Globus pallidus (tissue), 1 donor: ENCODE measurements at regions not wholly inside any gene's neighbourhood (a gene's known extent, or its start where the extent isn't known, plus 50 kb on each side); places are given as distances from the start of the nearest gene placed in this dataset.
"Not testable (repeated sequence)": the region's sequence is repeated elsewhere in the genome, so short reads cannot be mapped to it uniquely, and the experiment has no call there.

ENCODE experiments used
- DNase-seq: peaks from one replicate; pipeline ENCODE4 v3.0.0-alpha.2; 2015; ENCODE audit warnings: low spot score

- DNase-seq: no peak
Measured at GRCh38 chr2:208608122-208608835, 201.7 kb downstream of the PTH2R start.

GRCh38 chr2:208609166-208609804 is 202.7 kb downstream of the PTH2R start:
- no peak for DNase-seq

- DNase-seq: not testable (repeated sequence)
Measured at GRCh38 chr2:208615675-208616074, 209.1 kb downstream of the PTH2R start.

- no peak for DNase-seq
Measured at GRCh38 chr2:208618220-208618619, 211.6 kb downstream of the PTH2R start.

GRCh38 chr2:208619993-208620392 is 213.4 kb downstream of the PTH2R start:
- DNase-seq: no peak

- no peak for DNase-seq
Measured at GRCh38 chr2:208620487-208620978, 213.9 kb downstream of the PTH2R start.

- no peak for DNase-seq
Measured at GRCh38 chr2:208627110-208627884, 220.7 kb downstream of the PTH2R start.

- DNase-seq: no peak
Measured at GRCh38 chr2:208627916-208628315, 221.3 kb downstream of the PTH2R start.

- no peak for DNase-seq
Measured at GRCh38 chr2:208638059-208638458, 231.5 kb downstream of the PTH2R start.

GRCh38 chr2:208642125-208642779 is 235.7 kb downstream of the PTH2R start:
- DNase-seq: no peak

GRCh38 chr2:208643145-208643544 is 236.6 kb downstream of the PTH2R start:
- no peak for DNase-seq

- no peak for DNase-seq
Measured at GRCh38 chr2:208645226-208645625, 238.6 kb downstream of the PTH2R start.

- no peak for DNase-seq
Measured at GRCh38 chr2:208648368-208648767, 241.8 kb downstream of the PTH2R start.

- no peak for DNase-seq
Measured at GRCh38 chr2:208653383-208653782, 246.8 kb downstream of the PTH2R start.

- no peak for DNase-seq
Measured at GRCh38 chr2:208654056-208654455, 247.5 kb downstream of the PTH2R start.

GRCh38 chr2:208657468-208657867 is 250.9 kb downstream of the PTH2R start:
- no peak for DNase-seq

GRCh38 chr2:208669394-208669793 is 262.8 kb downstream of the PTH2R start:
- DNase-seq: no peak

- DNase-seq: no peak
Measured at GRCh38 chr2:208671284-208671683, 264.7 kb downstream of the PTH2R start.

GRCh38 chr2:208671886-208672680 is 265.5 kb downstream of the PTH2R start:
- DNase-seq: no peak

GRCh38 chr2:208673631-208674030 is 267.0 kb downstream of the PTH2R start:
- DNase-seq: no peak

GRCh38 chr2:208674919-208675318 is 268.3 kb downstream of the PTH2R start:
- no peak for DNase-seq
